SH-SY5Y (cell line): ENCODE measurements at regions not wholly inside any gene's neighbourhood (a gene's known extent, or its start where the extent isn't known, plus 50 kb on each side); places are given as distances from the start of the nearest gene placed in this dataset.

Experiments
- GATA2 ChIP-seq: IDR thresholded peaks from 2 replicates; pipeline ENCODE4 v1.6.1; 2011; ENCODE audit warnings: mild to moderate bottlenecking, low read depth, low read length
- GATA3 ChIP-seq: IDR thresholded peaks from 2 replicates; pipeline ENCODE4 v1.6.1; 2011; ENCODE audit warnings: low read depth, mild to moderate bottlenecking, low read length, moderate library complexity

DNA sequence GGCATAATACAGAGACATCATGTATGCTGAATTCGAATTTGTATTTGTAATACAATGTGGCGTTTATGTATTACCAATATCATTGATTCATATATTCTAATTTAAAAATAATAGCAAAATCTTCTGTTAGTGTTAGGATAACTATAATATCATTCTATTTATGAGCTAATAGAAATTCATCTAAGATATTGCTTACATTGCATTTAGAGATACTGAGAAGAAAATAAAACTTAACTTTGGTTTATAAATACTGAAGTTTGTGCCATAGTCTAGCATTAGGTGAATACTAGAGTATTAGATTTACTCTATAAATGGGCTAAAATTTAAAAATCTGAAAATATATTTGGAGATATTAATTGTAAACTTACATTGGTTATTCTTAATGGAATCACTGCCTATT is 1590.6 kb downstream of the PCDH18 start:
- no peak for TF ChIP-seq GATA2
- no peak for TF ChIP-seq GATA3
